Left ventricle myocardium inferior (tissue), 1 donor: ENCODE measurements at regions not wholly inside any gene's neighbourhood (a gene's known extent, or its start where the extent isn't known, plus 50 kb on each side); places are given as distances from the start of the nearest gene placed in this dataset.

Source experiments
- DNase-seq: peaks from one replicate; pipeline ENCODE4 v3.0.0-alpha.2; 2020
- H3K27ac ChIP-seq: fragments of 200-600 bp; replicated peaks from 2 replicates; pipeline ENCODE4 v1.8.0; 2021
- H3K27me3 ChIP-seq: fragments of 200-600 bp; 2 replicates; pipeline ENCODE4 v1.8.0; 2021; ENCODE audit warnings: low read depth
- H3K36me3 ChIP-seq: fragments of 200-600 bp; 2 replicates; pipeline ENCODE4 v1.8.0; 2021
- H3K4me1 ChIP-seq: fragments of 200-600 bp; 2 replicates; pipeline ENCODE4 v1.8.0; 2021
- H3K4me3 ChIP-seq: fragments of 200-600 bp; 2 replicates; pipeline ENCODE4 v1.8.0; 2021; ENCODE audit warnings: mild to moderate bottlenecking, moderate library complexity
- H3K9me3 ChIP-seq: fragments of 200-600 bp; replicated peaks from 2 replicates; pipeline ENCODE4 v1.8.0; 2021
- CTCF ChIP-seq: fragments of 200-600 bp; IDR thresholded peaks from 2 replicates; pipeline ENCODE4 v1.8.0; 2021; ENCODE audit warnings: antibody characterized with exemption, mild to moderate bottlenecking, borderline replicate concordance
- intact Hi-C: fragments of 100-400 bp; cut with micrococcal nuclease; formaldehyde crosslinking; loops from one replicate; pipeline ENCODE4 v1.11.0; 2022
- donor health status: DM: no; HTN: yes; CAD: no; lungs with severe emphysema.

DNA sequence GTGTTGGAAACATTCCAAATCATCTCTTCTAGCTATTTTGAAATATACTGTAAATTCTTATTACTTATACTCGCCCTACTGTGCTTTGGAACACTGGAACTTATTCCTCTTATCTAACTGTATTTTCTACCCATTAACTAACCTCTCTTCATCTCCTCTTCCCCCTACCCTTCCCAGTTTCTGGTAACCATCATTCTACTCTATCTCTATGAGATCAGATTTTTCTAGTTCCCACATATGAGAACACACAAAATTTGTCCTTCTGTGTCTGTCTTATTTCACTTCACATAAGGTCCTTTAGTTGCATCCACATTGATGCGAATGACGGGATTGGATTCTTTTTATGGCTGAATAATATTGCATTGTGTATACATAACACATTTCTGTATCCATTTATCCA lies 1003.8 kb upstream of the INTU start:
- H3K27ac ChIP-seq: no peak overlapping the region
- no peaks in the 10 kb centered on the region for H3K9me3 ChIP-seq
- no peak for TF ChIP-seq CTCF
- intact Hi-C loops: no loop called here
- no peak for DNase-seq
- H3K36me3 ChIP-seq: no peaks in the 10 kb centered on the region
- H3K4me3 ChIP-seq: no peak overlapping the region
- no peaks in the 10 kb centered on the region for H3K4me1 ChIP-seq
- H3K27me3 ChIP-seq: no peaks in the 10 kb centered on the region

DNA sequence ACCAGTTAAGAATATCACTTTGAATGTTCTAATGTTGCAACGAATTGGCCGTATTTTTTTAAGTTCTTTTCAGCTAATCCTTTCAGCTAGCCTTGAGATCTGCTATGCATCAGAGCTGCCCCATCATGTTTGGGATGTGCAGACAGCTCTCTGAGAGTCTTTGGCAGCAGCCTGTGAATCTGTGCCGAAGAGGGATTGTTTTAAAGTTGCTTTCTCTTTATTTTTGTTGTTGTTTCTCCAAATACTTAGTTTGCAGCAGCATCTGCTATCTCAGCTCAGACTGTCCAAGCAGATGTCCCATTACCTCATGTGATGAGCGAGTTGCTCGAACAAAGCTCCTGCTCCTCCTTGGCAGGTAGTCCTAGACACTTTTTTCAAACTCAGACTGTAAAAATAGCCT lies 1002.5 kb upstream of the INTU start:
- Histone ChIP-seq H3K4me3 (peak overlapping the region; percentile 21), H3K9me3 (no peaks in the 10 kb centered on the region), H3K4me1 (no peaks in the 10 kb centered on the region), H3K36me3 (no peaks in the 10 kb centered on the region), H3K27ac (no peak overlapping the region), H3K27me3 (no peaks in the 10 kb centered on the region)
- TF ChIP-seq CTCF: no peak
- intact Hi-C loops: no loop called here
- DNase-seq: no peak

GRCh38 chr4:126633306-126633705 lies 999.5 kb upstream of the INTU start:
- no peaks in the 10 kb centered on the region for H3K9me3 ChIP-seq
- H3K27ac ChIP-seq: no peak overlapping the region
- H3K4me3 ChIP-seq: no peak overlapping the region
- no peak for DNase-seq
- TF ChIP-seq CTCF: no peak
- no peaks in the 10 kb centered on the region for H3K27me3 ChIP-seq
- intact Hi-C loops: no loop called here
- no peaks in the 10 kb centered on the region for H3K36me3 ChIP-seq
- H3K4me1 ChIP-seq: no peaks in the 10 kb centered on the region

DNA sequence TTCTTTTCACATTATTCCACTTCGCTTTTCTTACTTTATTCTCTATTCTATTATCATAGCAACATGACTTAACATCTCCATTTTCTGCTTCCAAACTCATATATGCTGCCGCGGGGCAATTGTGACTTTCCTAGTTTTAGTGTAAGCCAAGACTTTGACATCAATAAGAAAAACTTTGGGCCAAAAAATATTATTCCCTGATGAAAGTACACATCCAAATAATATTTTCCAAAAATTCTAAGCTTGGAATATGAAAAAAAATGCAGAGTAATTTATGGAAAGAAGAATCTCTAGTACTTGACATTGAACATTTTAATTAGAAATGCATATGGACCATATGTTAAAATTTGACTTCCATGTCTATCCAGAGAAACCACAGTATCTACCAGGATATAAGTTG lies 995.1 kb upstream of the INTU start:
- Histone ChIP-seq H3K9me3 (no peaks in the 10 kb centered on the region), H3K4me3 (no peak overlapping the region), H3K27me3 (no peaks in the 10 kb centered on the region), H3K36me3 (no peaks in the 10 kb centered on the region), H3K4me1 (no peaks in the 10 kb centered on the region), H3K27ac (no peak overlapping the region)
- DNase-seq: no peak
- intact Hi-C loops: no loop called here
- TF ChIP-seq CTCF: no peak

DNA sequence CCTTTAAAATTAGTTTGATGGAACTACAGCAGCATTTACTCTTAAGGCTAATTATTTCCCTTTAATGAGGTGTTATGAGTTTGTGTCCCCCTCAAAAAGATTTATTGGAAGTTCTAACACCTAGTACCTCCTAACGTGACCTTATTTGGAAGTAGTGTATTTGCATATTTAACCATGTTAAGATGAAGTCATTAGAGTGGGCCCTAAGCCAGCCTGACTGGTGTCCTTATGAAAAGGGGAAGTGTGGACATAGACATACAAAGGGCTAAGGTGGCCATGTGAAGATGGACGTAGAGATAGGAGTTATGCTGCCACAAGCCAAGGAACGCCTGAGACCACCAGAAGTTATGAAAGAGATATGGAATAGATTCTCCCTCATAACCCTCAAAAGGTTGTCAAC lies 985.4 kb upstream of the INTU start:
- Histone ChIP-seq H3K27ac (no peak overlapping the region), H3K36me3 (no peaks in the 10 kb centered on the region), H3K4me3 (no peak overlapping the region), H3K4me1 (no peaks in the 10 kb centered on the region), H3K9me3 (no peaks in the 10 kb centered on the region), H3K27me3 (no peaks in the 10 kb centered on the region)
- TF ChIP-seq CTCF: no peak
- DNase-seq: no peak
- intact Hi-C loops: no loop called here
